RPMI8226 (cell line): ENCODE measurements at regions not wholly inside any gene's neighbourhood (a gene's known extent, or its start where the extent isn't known, plus 50 kb on each side); places are given as distances from the start of the nearest gene placed in this dataset.

Source experiments
- DNase-seq: peaks from one replicate; pipeline ENCODE4 v3.0.0-alpha.2; 2015

- DNase-seq: no peak
Observed at GRCh38 chr22:49600891-49601431, 226.7 kb downstream of the BRD1 start.

GRCh38 chr22:49600468-49600867 lies 227.2 kb downstream of the BRD1 start:
- no peak for DNase-seq

- no peak for DNase-seq
Observed at GRCh38 chr22:49599691-49600455, 227.8 kb downstream of the BRD1 start.

DNA sequence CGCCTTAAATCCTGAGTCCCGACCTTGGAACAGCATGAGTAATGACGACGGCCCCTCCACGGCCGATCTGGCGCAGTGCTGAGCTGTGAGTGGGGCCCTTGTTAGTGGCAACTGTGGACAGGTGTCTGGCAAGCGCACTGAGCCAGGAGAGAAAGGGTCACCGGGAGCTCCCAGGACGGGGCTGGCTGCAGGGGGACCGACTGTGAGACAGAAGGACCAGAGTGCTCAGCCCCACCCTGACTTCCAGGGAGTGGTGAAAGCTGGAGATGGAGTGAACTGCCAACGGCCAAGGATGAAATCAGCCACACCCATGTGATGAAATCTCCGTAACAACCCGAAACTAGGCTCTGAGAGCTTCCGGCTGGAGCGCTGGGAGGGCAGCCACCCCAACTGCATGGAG lies 228.6 kb downstream of the BRD1 start:
- DNase-seq: no peak

GRCh38 chr22:49598338-49598737 lies 229.3 kb downstream of the BRD1 start:
- DNase-seq: no peak

GRCh38 chr22:49597428-49598039 lies 230.1 kb downstream of the BRD1 start:
- DNase-seq: no peak

- no peak for DNase-seq
Observed at GRCh38 chr22:49595465-49596078, 232.1 kb downstream of the BRD1 start.

- DNase-seq: no peak
Observed at GRCh38 chr22:49594078-49594477, 233.6 kb downstream of the BRD1 start.

DNA sequence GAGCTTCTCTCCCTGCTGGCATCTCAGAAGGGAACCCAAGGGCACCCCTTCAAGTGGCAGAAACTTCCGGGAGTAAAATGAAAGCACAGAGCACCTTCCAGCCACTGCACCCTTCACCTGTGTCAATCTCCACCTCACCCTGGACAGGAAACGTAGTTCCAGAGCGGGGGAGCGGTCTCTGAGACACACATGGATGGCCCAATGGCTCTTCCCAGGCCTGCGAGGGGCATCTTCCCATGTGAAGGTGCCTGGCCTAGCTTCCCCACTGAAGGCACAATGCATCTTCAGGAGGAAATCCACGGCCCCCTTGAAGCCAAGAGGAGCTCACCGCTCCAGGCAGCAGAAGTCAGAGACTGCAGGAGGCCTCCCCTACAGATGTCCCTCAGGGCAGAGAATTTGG lies 234.2 kb downstream of the BRD1 start:
- no peak for DNase-seq

DNA sequence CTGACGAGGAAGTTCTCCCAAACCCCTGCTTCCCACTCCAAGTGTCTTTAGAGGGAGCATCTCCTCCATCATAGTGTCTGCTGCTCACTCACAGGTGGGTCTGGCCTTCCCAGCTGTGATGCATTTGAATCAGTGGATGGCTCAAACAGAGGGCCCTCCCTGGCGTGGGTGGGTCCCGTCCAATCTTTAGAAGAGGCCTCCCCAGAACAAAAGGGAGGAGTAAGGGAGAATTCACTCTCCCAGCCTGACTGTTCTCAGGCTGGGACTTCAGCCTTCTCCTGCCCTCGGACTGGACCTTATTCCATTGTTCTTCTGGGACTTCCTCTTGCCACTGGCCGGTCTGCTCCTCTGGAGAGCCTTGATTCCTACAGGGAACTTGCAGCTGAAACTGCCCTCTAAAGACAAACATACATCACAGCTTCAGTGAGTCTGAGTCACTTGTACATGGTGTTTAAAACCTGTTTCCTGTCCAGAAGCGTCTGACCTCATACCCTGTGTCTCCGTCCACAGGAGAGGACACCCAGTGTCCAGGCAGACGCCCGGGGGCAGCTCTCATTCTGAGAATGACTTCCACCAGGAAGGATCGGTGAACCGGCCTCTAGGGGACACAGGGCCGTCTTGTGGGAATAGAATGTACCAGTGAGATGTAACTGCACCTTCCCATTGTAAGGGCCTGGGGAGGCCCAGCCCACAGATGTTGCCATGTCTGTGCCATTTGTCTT lies 234.7 kb downstream of the BRD1 start:
- no peak for DNase-seq

- no peak for DNase-seq
Observed at GRCh38 chr22:49590851-49591445, 236.7 kb downstream of the BRD1 start.

DNA sequence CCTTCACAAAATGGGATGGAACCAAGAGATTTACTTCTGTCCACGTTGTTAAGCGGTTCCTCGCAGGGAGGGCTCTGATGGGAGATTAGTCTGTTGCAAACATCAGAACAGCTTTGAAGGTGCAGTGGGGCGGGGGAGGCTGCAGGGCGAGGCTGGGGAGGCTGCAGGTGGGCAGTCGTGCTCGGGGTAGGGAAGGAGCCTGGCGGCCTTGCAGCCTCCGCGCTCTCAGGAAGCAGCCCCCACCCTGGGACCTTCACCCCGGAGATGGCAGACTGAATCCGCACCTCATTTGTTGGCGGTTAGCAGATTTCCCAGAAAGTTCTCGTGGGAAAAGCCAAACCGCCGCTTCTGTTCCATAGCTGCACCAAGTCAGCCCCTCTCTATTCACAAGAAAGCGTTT lies 237.3 kb downstream of the BRD1 start:
- DNase-seq: no peak

- no peak for DNase-seq
Observed at GRCh38 chr22:49589811-49590210, 237.9 kb downstream of the BRD1 start.

GRCh38 chr22:49589301-49589700 lies 238.4 kb downstream of the BRD1 start:
- DNase-seq: no peak

GRCh38 chr22:49588739-49589138 lies 238.9 kb downstream of the BRD1 start:
- no peak for DNase-seq

DNA sequence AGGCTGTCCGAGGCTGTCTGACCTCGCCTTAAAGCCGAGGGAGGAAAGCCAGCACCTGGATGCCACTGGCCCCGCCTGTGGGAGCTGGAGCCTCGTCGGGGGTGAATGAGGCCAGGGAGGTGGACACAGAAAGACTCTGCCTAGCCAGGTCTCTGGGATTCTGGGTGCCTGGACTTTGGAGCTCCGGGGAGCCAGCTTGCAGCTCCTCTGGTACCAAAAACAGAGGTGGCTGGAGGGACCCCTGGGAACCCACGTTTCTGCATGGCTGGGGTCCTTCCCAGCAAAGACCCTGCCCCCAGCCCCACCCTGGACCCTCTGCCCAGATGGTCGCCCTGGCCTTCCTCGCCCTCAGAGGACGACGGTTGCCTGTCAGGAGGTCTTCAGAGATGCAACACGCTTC lies 239.7 kb downstream of the BRD1 start:
- DNase-seq: no peak

GRCh38 chr22:49587421-49587820 lies 240.3 kb downstream of the BRD1 start:
- no peak for DNase-seq

DNA sequence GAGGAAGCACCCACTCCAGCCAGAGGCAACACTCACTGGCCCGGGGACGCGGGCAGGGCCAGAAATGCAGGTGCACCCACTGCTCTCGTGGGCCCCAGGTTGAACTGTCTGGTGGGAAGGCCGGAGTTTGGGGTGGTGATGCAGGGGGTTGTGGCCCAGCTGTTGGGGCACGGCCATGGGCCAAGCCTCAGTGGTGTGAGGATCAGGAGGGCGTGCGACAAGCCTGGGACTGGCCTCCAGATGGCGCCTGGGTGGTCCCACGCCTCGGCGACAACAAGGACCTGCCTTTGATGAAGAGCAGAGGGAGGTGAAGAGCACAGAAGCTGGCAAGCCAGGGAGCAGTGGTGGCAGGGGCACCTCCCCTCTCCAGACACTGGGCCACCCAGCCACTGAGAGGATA lies 240.8 kb downstream of the BRD1 start:
- no peak for DNase-seq

- no peak for DNase-seq
Observed at GRCh38 chr22:49586244-49586748, 241.4 kb downstream of the BRD1 start.

DNA sequence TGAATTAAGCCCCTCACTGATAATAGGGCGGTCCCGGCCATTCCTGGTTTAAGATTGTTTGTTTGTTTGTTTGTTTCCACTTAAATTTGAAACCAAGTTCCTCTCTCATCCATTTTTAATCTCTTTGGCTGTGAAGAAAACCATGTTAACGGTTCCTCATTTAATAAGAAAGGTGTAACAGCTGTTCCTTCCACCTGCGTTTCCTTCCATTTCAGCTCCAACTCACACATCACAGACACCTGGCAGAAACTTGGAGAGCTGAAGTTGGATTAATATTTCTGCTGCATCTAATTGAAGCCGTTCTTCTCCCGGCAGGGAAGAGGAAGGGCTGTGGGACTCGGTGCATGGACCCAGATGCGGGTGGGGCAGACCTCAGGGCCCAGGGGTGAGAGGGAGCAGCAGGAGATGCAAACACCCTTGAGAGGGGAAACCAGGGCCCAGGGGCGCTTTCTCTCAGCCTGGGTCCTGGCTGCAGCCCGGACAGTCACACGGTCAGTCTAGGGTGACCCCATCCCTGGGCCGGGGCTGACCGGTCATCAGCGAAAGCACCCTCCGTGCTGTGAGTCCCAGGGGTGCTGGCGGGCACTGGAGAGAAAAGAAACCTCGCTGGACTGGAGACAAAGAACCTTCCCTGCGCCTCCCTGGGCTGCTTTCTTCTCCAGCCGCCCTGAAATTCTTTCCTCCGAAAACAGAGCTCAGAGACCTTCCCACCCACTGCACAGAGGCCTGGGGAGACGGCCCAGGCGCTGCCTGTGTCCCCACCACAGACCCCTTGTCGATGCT lies 242.0 kb downstream of the BRD1 start:
- no peak for DNase-seq

DNA sequence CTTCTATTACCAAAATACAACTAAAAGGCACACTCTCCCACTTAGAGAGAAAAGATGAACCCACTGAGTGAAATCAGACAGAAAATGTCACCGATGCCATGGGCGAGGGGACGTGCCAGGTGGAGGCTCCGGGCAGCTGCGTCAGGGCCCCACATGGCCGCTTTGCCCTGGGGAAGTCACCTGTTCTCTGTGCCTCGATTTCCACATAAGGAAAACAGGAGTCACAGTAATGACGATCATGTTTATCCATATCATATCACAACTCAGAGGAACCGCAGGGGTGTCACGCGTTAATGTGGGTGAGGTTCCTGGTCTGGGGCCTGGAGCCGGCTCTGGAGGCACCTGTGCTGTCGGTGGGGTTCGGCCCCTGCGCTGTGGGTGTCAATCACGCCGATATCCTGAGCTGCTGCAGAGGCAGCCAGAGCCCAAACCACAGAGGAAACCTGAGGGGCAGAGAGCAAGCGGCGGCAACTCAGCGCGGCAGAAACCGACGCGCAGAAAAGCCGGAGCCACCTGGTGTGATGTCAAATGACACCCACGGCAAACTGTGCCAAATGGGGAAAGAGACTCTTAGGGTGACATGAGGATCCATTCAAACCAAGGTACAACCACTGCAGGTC lies 243.7 kb downstream of the BRD1 start:
- DNase-seq: no peak
